Lower lobe of right lung (tissue), 2 donors: ENCODE measurements at regions not wholly inside any gene's neighbourhood (a gene's known extent, or its start where the extent isn't known, plus 50 kb on each side); places are given as distances from the start of the nearest gene placed in this dataset.

Experiments used
- ATAC-seq, 2 donors: fragments of 200-7000 bp; cut with Tn5 transposase; one replicate each; pipeline ENCODE4 v1.9.1; 2020 to 2022; ENCODE audit warnings: mild to moderate bottlenecking in 2 of 2, moderate library complexity in 2 of 2
- DNase-seq: peaks from one replicate; pipeline ENCODE4 v3.0.0-alpha.2; 2020
- H3K27ac ChIP-seq: fragments of 200-600 bp; one replicate; pipeline ENCODE4 v1.8.0; 2022
- H3K27me3 ChIP-seq: fragments of 200-600 bp; one replicate; pipeline ENCODE4 v1.8.0; 2022; ENCODE audit warnings: low read depth
- H3K36me3 ChIP-seq: fragments of 200-600 bp; one replicate; pipeline ENCODE4 v1.8.0; 2022; ENCODE audit warnings: mild to moderate bottlenecking
- H3K4me1 ChIP-seq: fragments of 200-600 bp; one replicate; pipeline ENCODE4 v1.8.0; 2022
- H3K4me3 ChIP-seq: fragments of 200-600 bp; one replicate; pipeline ENCODE4 v1.8.0; 2022; ENCODE audit warnings: mild to moderate bottlenecking
- H3K9me3 ChIP-seq: fragments of 200-600 bp; one replicate; pipeline ENCODE4 v1.8.0; 2022
- CTCF ChIP-seq: fragments of 200-600 bp; IDR thresholded peaks from one replicate; pipeline ENCODE4 v1.8.0; 2022; ENCODE audit warnings: antibody characterized with exemption, mild to moderate bottlenecking
- intact Hi-C: fragments of 100-400 bp; cut with DNase I; formaldehyde crosslinking; loops from one replicate; pipeline ENCODE4 v1.11.0; 2022
- donor health status: DM: no; HTN: yes; CAD: no; lungs with severe emphysema.

- intact Hi-C loops: no loop called here
- no peak for DNase-seq
- H3K4me3 ChIP-seq: no peak overlapping the region
- ATAC-seq: no peak
- H3K27me3 ChIP-seq: no peaks in the 10 kb centered on the region
- H3K36me3 ChIP-seq: no peaks in the 10 kb centered on the region
- H3K27ac ChIP-seq: no peak overlapping the region
- no peak for TF ChIP-seq CTCF
- H3K4me1 ChIP-seq: peaks cover 41% of the 10 kb centered on the region
- no peaks in the 10 kb centered on the region for H3K9me3 ChIP-seq
Observed at GRCh38 chr2:15735484-15736326, 144.0 kb downstream of the DDX1 start.

GRCh38 chr2:15736396-15737180 is 144.9 kb downstream of the DDX1 start:
- intact Hi-C loops: no loop called here
- Histone ChIP-seq H3K9me3 (no peaks in the 10 kb centered on the region), H3K27ac (no peak overlapping the region), H3K36me3 (no peaks in the 10 kb centered on the region), H3K27me3 (no peaks in the 10 kb centered on the region), H3K4me3 (no peak overlapping the region), H3K4me1 (peaks cover 33% of the 10 kb centered on the region)
- TF ChIP-seq CTCF: no peak
- no peak for ATAC-seq
- no peak for DNase-seq

- DNase-seq: no peak
- ATAC-seq: no peak
- Histone ChIP-seq H3K27me3 (no peaks in the 10 kb centered on the region), H3K9me3 (no peaks in the 10 kb centered on the region), H3K27ac (no peak overlapping the region), H3K4me1 (peaks cover 26% of the 10 kb centered on the region), H3K4me3 (no peak overlapping the region), H3K36me3 (no peaks in the 10 kb centered on the region)
- TF ChIP-seq CTCF: no peak
- intact Hi-C loops: no loop called here
Observed at GRCh38 chr2:15737314-15738224, 145.9 kb downstream of the DDX1 start.

- Histone ChIP-seq H3K36me3 (no peaks in the 10 kb centered on the region), H3K27me3 (no peaks in the 10 kb centered on the region), H3K27ac (no peak overlapping the region), H3K4me3 (no peak overlapping the region), H3K4me1 (peaks cover 20% of the 10 kb centered on the region), H3K9me3 (no peaks in the 10 kb centered on the region)
- ATAC-seq (no peak), DNase-seq (no peak)
- intact Hi-C loops: no loop called here
- no peak for TF ChIP-seq CTCF
Observed at GRCh38 chr2:15738225-15738546, 146.5 kb downstream of the DDX1 start.

- Histone ChIP-seq H3K4me3 (no peak overlapping the region), H3K4me1 (peaks cover 12% of the 10 kb centered on the region), H3K9me3 (no peaks in the 10 kb centered on the region), H3K27ac (no peak overlapping the region), H3K27me3 (no peaks in the 10 kb centered on the region), H3K36me3 (no peaks in the 10 kb centered on the region)
- no peak for TF ChIP-seq CTCF
- no peak for DNase-seq
- ATAC-seq: no peak
- intact Hi-C loops: no loop called here
Observed at GRCh38 chr2:15738943-15739342, 147.3 kb downstream of the DDX1 start.
